Endodermal cell (in vitro differentiated cells): ENCODE measurements at regions not wholly inside any gene's neighbourhood (a gene's known extent, or its start where the extent isn't known, plus 50 kb on each side); places are given as distances from the start of the nearest gene placed in this dataset.

Experiments
- DNase-seq: peaks from one replicate; pipeline ENCODE4 v3.0.0-alpha.2; 2017
- H3K27ac ChIP-seq: 2 replicates; pipeline ENCODE4 v1.5.1; 2013; ENCODE audit warnings: mild to moderate bottlenecking, low read depth, low read length, moderate library complexity
- H3K27me3 ChIP-seq: 2 replicates; pipeline ENCODE4 v1.6.1; 2013; ENCODE audit warnings: mild to moderate bottlenecking, low read length, moderate library complexity; ENCODE audit not compliant: insufficient read depth, control insufficient read depth, poor library complexity, severe bottlenecking
- H3K36me3 ChIP-seq: 2 replicates; pipeline ENCODE4 v1.7.0; 2013; ENCODE audit warnings: mild to moderate bottlenecking, low read length, moderate library complexity; ENCODE audit not compliant: control insufficient read depth, insufficient read depth
- H3K4me1 ChIP-seq: one replicate; pipeline ENCODE4 v1.7.0; 2013; ENCODE audit warnings: low read length; ENCODE audit not compliant: control insufficient read depth, insufficient read depth
- H3K4me3 ChIP-seq: 2 replicates; pipeline ENCODE4 v1.5.1; 2013; ENCODE audit warnings: mild to moderate bottlenecking, low read length, moderate library complexity
- H3K9ac ChIP-seq: 2 replicates; pipeline ENCODE4 v1.6.1; 2013; ENCODE audit warnings: mild to moderate bottlenecking, low read length, moderate library complexity; ENCODE audit not compliant: poor library complexity, severe bottlenecking; ENCODE audit errors: extremely low read depth
- H3K9me3 ChIP-seq: 2 replicates; pipeline ENCODE4 v1.6.1; 2013; ENCODE audit warnings: mild to moderate bottlenecking, low read length, moderate library complexity; ENCODE audit not compliant: control insufficient read depth
- H3K27ac Mint-ChIP-seq: 2 replicates; pipeline ENCODE4 v1.8.0; 2020; ENCODE audit warnings: mixed read lengths
- H3K27me3 Mint-ChIP-seq: 2 replicates; pipeline ENCODE4 v1.8.0; 2021; ENCODE audit warnings: mild to moderate bottlenecking, mixed read lengths; ENCODE audit not compliant: insufficient read depth
- H3K36me3 Mint-ChIP-seq: 2 replicates; pipeline ENCODE4 v1.8.0; 2020; ENCODE audit warnings: low read depth, mixed read lengths
- H3K4me1 Mint-ChIP-seq: 2 replicates; pipeline ENCODE4 v1.8.0; 2020; ENCODE audit warnings: mixed read lengths
- H3K4me3 Mint-ChIP-seq: 2 replicates; pipeline ENCODE4 v1.8.0; 2020; ENCODE audit warnings: mild to moderate bottlenecking, moderate library complexity, mixed read lengths
- H3K9me3 Mint-ChIP-seq: 2 replicates; pipeline ENCODE4 v1.8.0; 2020; ENCODE audit warnings: mild to moderate bottlenecking, mixed read lengths
- CTCF ChIP-seq: fragments of 200-600 bp; sonication (generic); conservative IDR thresholded peaks from 2 replicates; pipeline ENCODE4 v1.5.0; 2021; ENCODE audit warnings: antibody characterized with exemption, mild to moderate bottlenecking
- WGBS, 2 experiments: methylation state at CpG; one replicate each; pipeline versions ENCODE4 v1.1.5 to v1.1.7; 2013; ENCODE audit warnings: missing lambda C conversion rate in 2 of 2, mixed read lengths in 1 of 2; ENCODE audit not compliant: insufficient coverage in 1 of 2, insufficient read length in 1 of 2; 5-methylcytosine and 5-hydroxymethylcytosine counted together

DNA sequence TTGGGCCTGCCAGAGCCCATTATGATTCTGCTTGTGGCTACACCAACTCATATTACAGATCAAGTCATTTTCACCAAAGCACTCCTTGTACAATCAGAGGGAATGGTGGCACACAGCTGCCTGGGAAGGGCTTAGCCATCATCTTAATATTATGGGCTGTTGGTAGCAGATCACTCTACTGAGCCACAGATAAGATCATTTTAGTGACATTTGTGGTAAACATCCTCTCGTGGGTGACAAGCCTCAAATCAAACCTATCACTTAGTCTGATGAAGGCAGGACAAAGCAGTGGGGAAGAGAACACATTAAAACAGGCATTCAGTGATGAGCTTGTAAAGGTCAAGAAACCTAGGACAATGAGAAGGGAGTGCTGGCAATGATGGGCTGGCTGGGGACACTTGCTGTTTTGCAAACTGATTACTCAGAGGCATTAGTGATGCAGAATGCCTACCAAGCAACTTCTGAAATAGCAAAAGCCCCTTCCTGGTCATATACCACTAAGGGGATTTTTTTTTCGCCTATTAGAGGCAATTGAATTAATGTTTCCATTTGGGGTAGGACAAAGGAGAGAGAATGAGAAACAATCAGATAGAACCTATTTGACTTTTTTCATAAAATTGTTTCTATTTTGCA, 137.5 kb upstream of the WDR11 start:
- no peaks in the 10 kb centered on the region for H3K4me1 ChIP-seq
- DNase-seq, result no peak
- no peak for TF ChIP-seq CTCF
- H3K4me3 ChIP-seq, result no peak overlapping the region
- no peak overlapping the region for H3K27ac ChIP-seq
- no peaks in the 10 kb centered on the region for H3K27me3 ChIP-seq
- peaks cover 5% of the 10 kb centered on the region for H3K9me3 Mint-ChIP-seq
- no peaks in the 10 kb centered on the region for H3K27me3 Mint-ChIP-seq
- H3K36me3 Mint-ChIP-seq, result no peaks in the 10 kb centered on the region
- H3K9ac ChIP-seq, result no peak overlapping the region
- H3K9me3 ChIP-seq, result peaks cover 13% of the 10 kb centered on the region
- H3K4me3 Mint-ChIP-seq, result no peak overlapping the region
- H3K4me1 Mint-ChIP-seq, result peaks cover 33% of the 10 kb centered on the region
- no peaks in the 10 kb centered on the region for H3K36me3 ChIP-seq
- no peak overlapping the region for H3K27ac Mint-ChIP-seq
- WGBS, 2 experiments, result 83 to 95% methylated on average over 1 to 2 of the region's 2 CpGs

- Histone ChIP-seq H3K27ac (no peak overlapping the region), H3K36me3 (no peaks in the 10 kb centered on the region), H3K27me3 (no peaks in the 10 kb centered on the region), H3K9ac (no peak overlapping the region), H3K4me3 (no peak overlapping the region), H3K9me3 (peaks cover 14% of the 10 kb centered on the region), H3K4me1 (no peaks in the 10 kb centered on the region)
- Mint-ChIP-seq H3K9me3 (peaks cover 5% of the 10 kb centered on the region), H3K4me1 (peaks cover 33% of the 10 kb centered on the region), H3K4me3 (no peak overlapping the region), H3K27ac (no peak overlapping the region), H3K27me3 (no peaks in the 10 kb centered on the region), H3K36me3 (no peaks in the 10 kb centered on the region)
- 95 to 100% methylated on average over 3 of the region's 3 CpGs for WGBS, 2 experiments
- TF ChIP-seq CTCF, result no peak
- no peak for DNase-seq
Measured at GRCh38 chr10:120715171-120715570, 136.0 kb upstream of the WDR11 start.

GRCh38 chr10:120719333-120719732, 131.8 kb upstream of the WDR11 start:
- H3K27ac ChIP-seq, result no peak overlapping the region
- no peak overlapping the region for H3K4me3 Mint-ChIP-seq
- H3K36me3 ChIP-seq, result no peaks in the 10 kb centered on the region
- H3K27me3 Mint-ChIP-seq, result no peaks in the 10 kb centered on the region
- H3K27me3 ChIP-seq, result no peaks in the 10 kb centered on the region
- H3K36me3 Mint-ChIP-seq, result no peaks in the 10 kb centered on the region
- no peaks in the 10 kb centered on the region for H3K4me1 ChIP-seq
- DNase-seq, result no peak
- H3K4me3 ChIP-seq, result no peak overlapping the region
- H3K4me1 Mint-ChIP-seq, result peaks cover 26% of the 10 kb centered on the region
- H3K9ac ChIP-seq, result no peak overlapping the region
- H3K9me3 ChIP-seq, result peaks cover 14% of the 10 kb centered on the region
- H3K27ac Mint-ChIP-seq, result no peak overlapping the region
- no peak for TF ChIP-seq CTCF
- peaks cover 5% of the 10 kb centered on the region for H3K9me3 Mint-ChIP-seq
